ENCODE measurements at regions not wholly inside any gene's neighbourhood (a gene's known extent, or its start where the extent isn't known, plus 50 kb on each side); places are given as distances from the start of the nearest gene placed in this dataset.

DNA sequence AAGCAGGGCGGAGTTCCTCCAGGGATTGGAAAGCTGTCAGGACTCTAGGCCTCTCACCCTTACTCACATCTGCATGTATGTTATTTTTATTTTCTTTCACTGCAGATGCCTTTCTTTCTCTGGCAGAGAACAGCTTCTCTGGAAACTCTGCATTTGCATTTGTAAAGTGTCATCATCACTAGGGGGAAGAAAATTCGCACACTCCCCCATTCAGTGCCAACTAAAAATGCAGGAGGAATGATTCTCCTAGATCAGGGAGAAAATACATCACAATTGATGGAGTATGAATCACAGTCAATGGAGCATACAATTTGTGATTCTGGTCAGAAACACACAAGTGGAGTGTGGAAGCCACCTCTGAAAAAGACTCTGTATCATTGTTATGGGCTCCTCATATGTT is 351.4 kb upstream of the FTMT start:
- TF ChIP-seq, protein P1, sequence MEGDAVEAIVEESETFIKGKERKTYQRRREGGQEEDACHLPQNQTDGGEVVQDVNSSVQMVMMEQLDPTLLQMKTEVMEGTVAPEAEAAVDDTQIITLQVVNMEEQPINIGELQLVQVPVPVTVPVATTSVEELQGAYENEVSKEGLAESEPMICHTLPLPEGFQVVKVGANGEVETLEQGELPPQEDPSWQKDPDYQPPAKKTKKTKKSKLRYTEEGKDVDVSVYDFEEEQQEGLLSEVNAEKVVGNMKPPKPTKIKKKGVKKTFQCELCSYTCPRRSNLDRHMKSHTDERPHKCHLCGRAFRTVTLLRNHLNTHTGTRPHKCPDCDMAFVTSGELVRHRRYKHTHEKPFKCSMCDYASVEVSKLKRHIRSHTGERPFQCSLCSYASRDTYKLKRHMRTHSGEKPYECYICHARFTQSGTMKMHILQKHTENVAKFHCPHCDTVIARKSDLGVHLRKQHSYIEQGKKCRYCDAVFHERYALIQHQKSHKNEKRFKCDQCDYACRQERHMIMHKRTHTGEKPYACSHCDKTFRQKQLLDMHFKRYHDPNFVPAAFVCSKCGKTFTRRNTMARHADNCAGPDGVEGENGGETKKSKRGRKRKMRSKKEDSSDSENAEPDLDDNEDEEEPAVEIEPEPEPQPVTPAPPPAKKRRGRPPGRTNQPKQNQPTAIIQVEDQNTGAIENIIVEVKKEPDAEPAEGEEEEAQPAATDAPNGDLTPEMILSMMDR (IDR thresholded peaks at IDR 0.05), result no peak
- Histone ChIP-seq H3K27ac (no peak overlapping the region), H3K4me1 (peaks cover 0 to 4% (median 0%) of the 10 kb centered on the region in 4 donors), H3K36me3 (no peaks in the 10 kb centered on the region), H3K9me3 (no peaks in the 10 kb centered on the region), H3K4me3 (no peak overlapping the region), H3K27me3 (no peaks in the 10 kb centered on the region)
- intact Hi-C loops (cut with DNase I; ENCODE audit: low total_unique reads), result no loop called here
- DNase-seq, result no peak

DNA sequence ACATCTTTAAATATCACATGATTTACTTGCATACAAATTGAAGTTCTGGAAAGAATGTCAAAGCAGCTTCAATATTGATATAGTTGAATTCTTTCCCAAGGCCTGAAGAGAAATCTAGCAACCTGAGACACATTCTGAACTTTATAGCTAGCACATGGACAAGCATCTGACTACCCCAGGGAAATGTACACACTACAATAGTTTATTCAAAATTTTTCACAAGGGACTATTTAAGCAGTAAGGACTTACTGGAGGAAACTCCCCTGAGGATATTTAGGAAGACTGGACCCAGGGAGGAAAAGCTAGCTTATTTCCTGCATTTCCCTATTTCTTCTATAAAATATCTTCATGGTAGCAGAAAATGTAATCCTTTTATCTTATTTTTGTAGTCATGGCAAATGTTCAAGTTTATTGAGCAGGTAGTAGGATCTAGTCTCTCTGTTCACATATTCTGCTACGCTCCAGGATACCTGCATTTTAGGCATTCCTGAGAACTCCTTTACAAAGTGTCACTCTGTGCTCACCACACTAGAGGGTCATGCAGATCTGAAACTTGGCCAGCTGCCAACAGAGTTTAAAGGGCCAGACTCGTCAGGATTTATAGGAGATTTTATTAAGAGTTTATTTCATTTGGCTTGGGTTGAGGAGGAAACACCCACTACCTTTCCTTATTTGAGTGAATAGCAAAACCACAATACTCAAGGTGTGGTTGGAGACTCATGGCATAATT is 348.4 kb upstream of the FTMT start:
- TF ChIP-seq, protein P1 (IDR thresholded peaks at IDR 0.05), result no peak
- peaks cover 0 to 4% (median 0%) of the 10 kb centered on the region in 4 donors for H3K4me1 ChIP-seq
- H3K36me3 ChIP-seq, result no peaks in the 10 kb centered on the region
- H3K4me3 ChIP-seq, result no peak overlapping the region
- DNase-seq, result peak in 1 of 2 donors; percentile 54
- intact Hi-C loops (cut with DNase I; ENCODE audit: low total_unique reads), result no loop called here
- no peaks in the 10 kb centered on the region for H3K9me3 ChIP-seq
- H3K27me3 ChIP-seq, result no peaks in the 10 kb centered on the region
- H3K27ac ChIP-seq, result no peak overlapping the region

DNA sequence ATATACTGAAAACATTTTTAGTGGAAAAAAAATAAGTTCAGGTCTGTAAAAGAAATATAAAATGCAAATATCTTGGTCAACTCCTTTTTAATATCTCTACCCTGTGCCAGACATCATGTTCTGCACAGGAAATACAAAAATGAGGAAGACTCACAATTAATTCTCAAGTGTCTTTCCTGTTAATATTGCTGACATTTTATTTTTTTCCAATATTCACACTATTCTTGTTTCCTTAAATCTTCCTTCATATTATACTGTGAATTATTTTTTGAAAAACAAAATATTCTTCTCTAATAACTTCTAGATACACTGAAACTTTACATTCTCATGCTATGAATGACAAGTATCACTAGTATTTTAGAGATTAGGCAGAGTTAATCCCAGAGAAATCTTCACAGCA is 334.7 kb upstream of the FTMT start:
- DNase-seq, result no peak
- no peaks in the 10 kb centered on the region for H3K36me3 ChIP-seq
- TF ChIP-seq, protein P1 (IDR thresholded peaks at IDR 0.05), result no peak
- no peaks in the 10 kb centered on the region for H3K9me3 ChIP-seq
- H3K4me3 ChIP-seq, result no peak overlapping the region
- no peaks in the 10 kb centered on the region for H3K4me1 ChIP-seq
- no peak overlapping the region for H3K27ac ChIP-seq
- no peaks in the 10 kb centered on the region for H3K27me3 ChIP-seq
- intact Hi-C loops (cut with DNase I; ENCODE audit: low total_unique reads), result no loop called here

- Histone ChIP-seq H3K4me3 (no peak overlapping the region), H3K4me1 (no peaks in the 10 kb centered on the region), H3K9me3 (peaks cover 0 to 3% (median 0%) of the 10 kb centered on the region in 3 donors), H3K27ac (no peak overlapping the region), H3K36me3 (no peaks in the 10 kb centered on the region), H3K27me3 (no peaks in the 10 kb centered on the region)
- intact Hi-C loops (cut with DNase I; ENCODE audit: low total_unique reads), result no loop called here
- no peak for DNase-seq
- TF ChIP-seq, protein P1 (IDR thresholded peaks at IDR 0.05), result no peak
Observed at GRCh38 chr5:121525706-121526105, 326.0 kb upstream of the FTMT start.

- Histone ChIP-seq H3K36me3 (no peaks in the 10 kb centered on the region), H3K9me3 (peaks cover 0 to 3% (median 0%) of the 10 kb centered on the region in 3 donors), H3K4me3 (no peak overlapping the region), H3K27me3 (no peaks in the 10 kb centered on the region), H3K27ac (no peak overlapping the region), H3K4me1 (no peaks in the 10 kb centered on the region)
- DNase-seq, result no peak
- intact Hi-C loops (cut with DNase I; ENCODE audit: low total_unique reads), result no loop called here
- TF ChIP-seq, protein P1 (IDR thresholded peaks at IDR 0.05), result no peak
Observed at GRCh38 chr5:121526908-121527307, 324.8 kb upstream of the FTMT start.
